GM19455 (cell line): ENCODE measurements at regions not wholly inside any gene's neighbourhood (a gene's known extent, or its start where the extent isn't known, plus 50 kb on each side); places are given as distances from the start of the nearest gene placed in this dataset.

ENCODE experiments used
- ATAC-seq: cut with Tn5 transposase; IDR thresholded peaks from one replicate; pipeline ENCODE4 v1.9.1; 2021; ENCODE audit not compliant: unreplicated experiment

GRCh38 chr20:39152126-39152525, 190.0 kb downstream of the DHX35 start:
- ATAC-seq, result no peak

GRCh38 chr20:39150501-39150900, 188.4 kb downstream of the DHX35 start:
- no peak for ATAC-seq

- no peak for ATAC-seq
These were observed 184.2 kb downstream of the DHX35 start for GRCh38 chr20:39146394-39146793.

GRCh38 chr20:39145921-39146320, 183.8 kb downstream of the DHX35 start:
- ATAC-seq, result no peak

GRCh38 chr20:39144757-39145156, 182.6 kb downstream of the DHX35 start:
- ATAC-seq, result no peak

- no peak for ATAC-seq
These were observed 180.4 kb downstream of the DHX35 start for GRCh38 chr20:39142407-39143096.

GRCh38 chr20:39137299-39137698, 175.2 kb downstream of the DHX35 start:
- ATAC-seq, result no peak

- no peak for ATAC-seq
These were observed 174.7 kb downstream of the DHX35 start for GRCh38 chr20:39136798-39137197.

- ATAC-seq, result no peak
These were observed 173.9 kb downstream of the DHX35 start for GRCh38 chr20:39135885-39136544.

- ATAC-seq, result no peak
These were observed 171.1 kb downstream of the DHX35 start for GRCh38 chr20:39133201-39133600.

- ATAC-seq, result no peak
These were observed 170.4 kb downstream of the DHX35 start for GRCh38 chr20:39132511-39132910.

- ATAC-seq, result no peak
These were observed 169.9 kb downstream of the DHX35 start for GRCh38 chr20:39132093-39132492.

- ATAC-seq, result no peak
These were observed 168.5 kb downstream of the DHX35 start for GRCh38 chr20:39130627-39131026.

GRCh38 chr20:39129523-39129922, 167.4 kb downstream of the DHX35 start:
- no peak for ATAC-seq

- no peak for ATAC-seq
These were observed 161.9 kb downstream of the DHX35 start for GRCh38 chr20:39124064-39124463.

- no peak for ATAC-seq
These were observed 161.0 kb downstream of the DHX35 start for GRCh38 chr20:39123185-39123557.

- no peak for ATAC-seq
These were observed 155.3 kb downstream of the DHX35 start for GRCh38 chr20:39117491-39117890.

- ATAC-seq, result no peak
These were observed 153.9 kb downstream of the DHX35 start for GRCh38 chr20:39116020-39116419.

GRCh38 chr20:39112178-39112743, 150.1 kb downstream of the DHX35 start:
- ATAC-seq, result no peak

GRCh38 chr20:39111359-39112177, 149.4 kb downstream of the DHX35 start:
- ATAC-seq, result no peak

GRCh38 chr20:39110819-39111136, 148.6 kb downstream of the DHX35 start:
- no peak for ATAC-seq
